Fibroblast of lung (primary cell): ENCODE measurements at regions not wholly inside any gene's neighbourhood (a gene's known extent, or its start where the extent isn't known, plus 50 kb on each side); places are given as distances from the start of the nearest gene placed in this dataset.

Experiments
- DNase-seq, 2 donors: peaks; one replicate each; pipeline versions ENCODE4 v3.0.0 to v3.0.0-alpha.2; 2010; ENCODE audit warnings: low read depth in 2 of 2
- H2AFZ ChIP-seq: 2 replicates; pipeline ENCODE4 v1.5.1; 2012; ENCODE audit warnings: low read length, control low read depth, inconsistent platforms
- H3K27ac ChIP-seq: 2 replicates; pipeline ENCODE4 v1.5.1; 2011; ENCODE audit warnings: low read length, control low read depth; ENCODE audit not compliant: insufficient read depth
- H3K27me3 ChIP-seq: 2 replicates; pipeline ENCODE4 v1.5.1; 2011; ENCODE audit warnings: mild to moderate bottlenecking, low read length; ENCODE audit not compliant: control insufficient read depth, insufficient read depth
- H3K36me3 ChIP-seq: 2 replicates; pipeline ENCODE4 v1.5.1; 2011; ENCODE audit warnings: low read length; ENCODE audit not compliant: control insufficient read depth, insufficient read depth
- H3K4me1 ChIP-seq: 2 replicates; pipeline ENCODE4 v1.5.1; 2011; ENCODE audit warnings: low read length; ENCODE audit not compliant: control insufficient read depth, insufficient read depth; ENCODE audit errors: extremely low read depth
- H3K4me2 ChIP-seq: 2 replicates; pipeline ENCODE4 v1.5.1; 2011; ENCODE audit warnings: low read length, control low read depth; ENCODE audit not compliant: insufficient read depth; ENCODE audit errors: extremely low read depth
- H3K4me3 ChIP-seq, 4 experiments: fragments of 200-600 bp in 1 of 4; sonication (generic) in 1 of 4; replicated peaks in 1 of 4; 2 replicates each; pipeline ENCODE4 v1.5.1; 2011 to 2016; ENCODE audit warnings: low read length in 4 of 4, low read depth in 3 of 4, mild to moderate bottlenecking in 3 of 4, control low read depth in 2 of 4, inconsistent platforms in 1 of 4, mixed read lengths in 1 of 4; ENCODE audit not compliant: insufficient read depth in 1 of 4; ENCODE audit errors: control extremely low read depth in 1 of 4
- H3K79me2 ChIP-seq: 2 replicates; pipeline ENCODE4 v1.5.1; 2012; ENCODE audit warnings: mild to moderate bottlenecking, low read length, inconsistent platforms; ENCODE audit not compliant: control insufficient read depth, insufficient read depth
- H3K9ac ChIP-seq: 2 replicates; pipeline ENCODE4 v1.5.1; 2011; ENCODE audit warnings: mild to moderate bottlenecking, low read length, control low read depth; ENCODE audit not compliant: insufficient read depth
- H3K9me3 ChIP-seq: 2 replicates; pipeline ENCODE4 v1.5.1; 2012; ENCODE audit warnings: low read depth, low read length; ENCODE audit not compliant: control insufficient read depth, insufficient read depth
- H4K20me1 ChIP-seq: 2 replicates; pipeline ENCODE4 v1.5.1; 2011; ENCODE audit warnings: low read length; ENCODE audit not compliant: control insufficient read depth, insufficient read depth; ENCODE audit errors: extremely low read depth
- EZH2 ChIP-seq: IDR thresholded peaks from 2 replicates; pipeline ENCODE4 v1.5.1; 2012; ENCODE audit warnings: low read length, control low read depth, mild to moderate bottlenecking; ENCODE audit errors: missing control alignments
- TF ChIP-seq, protein P1 (sequence below), 2 donors: IDR thresholded peaks in 1 of 2; conservative IDR thresholded peaks in 1 of 2; 1 replicate in 1 of 2; 2 replicates in 1 of 2; pipeline ENCODE4 v1.5.1; 2011 to 2012; ENCODE audit warnings: low read length in 2 of 2, control low read depth in 1 of 2, inconsistent platforms in 1 of 2, low read depth in 1 of 2, mild to moderate bottlenecking in 1 of 2

DNA sequence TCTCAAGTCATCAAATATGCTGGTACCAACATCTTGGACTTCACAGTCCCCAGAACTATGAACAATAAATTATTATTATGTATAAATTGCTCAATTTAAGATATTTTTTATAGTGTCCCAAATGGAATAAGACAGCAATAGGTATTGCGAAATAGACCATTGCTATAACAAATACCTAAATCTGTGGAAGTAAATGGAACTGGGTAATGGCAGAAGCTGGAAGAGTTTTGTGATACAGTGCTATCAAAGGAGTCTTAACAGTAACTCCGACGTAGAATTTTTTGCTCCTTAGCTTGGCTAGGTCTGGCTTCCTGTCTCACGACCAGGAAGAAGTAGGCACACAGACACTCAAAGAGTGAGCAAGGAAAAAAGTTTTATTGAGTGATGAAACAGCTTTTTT, 1791.5 kb downstream of the PLA2G4A start:
- no peaks in the 10 kb centered on the region for H4K20me1 ChIP-seq
- no peaks in the 10 kb centered on the region for H3K9me3 ChIP-seq
- no peak for DNase-seq
- H3K27me3 ChIP-seq, result no peaks in the 10 kb centered on the region
- H2AFZ ChIP-seq, result no peak overlapping the region
- H3K4me2 ChIP-seq, result no peak overlapping the region
- no peaks in the 10 kb centered on the region for H3K36me3 ChIP-seq
- TF ChIP-seq EZH2, result no peak
- TF ChIP-seq, protein P1, sequence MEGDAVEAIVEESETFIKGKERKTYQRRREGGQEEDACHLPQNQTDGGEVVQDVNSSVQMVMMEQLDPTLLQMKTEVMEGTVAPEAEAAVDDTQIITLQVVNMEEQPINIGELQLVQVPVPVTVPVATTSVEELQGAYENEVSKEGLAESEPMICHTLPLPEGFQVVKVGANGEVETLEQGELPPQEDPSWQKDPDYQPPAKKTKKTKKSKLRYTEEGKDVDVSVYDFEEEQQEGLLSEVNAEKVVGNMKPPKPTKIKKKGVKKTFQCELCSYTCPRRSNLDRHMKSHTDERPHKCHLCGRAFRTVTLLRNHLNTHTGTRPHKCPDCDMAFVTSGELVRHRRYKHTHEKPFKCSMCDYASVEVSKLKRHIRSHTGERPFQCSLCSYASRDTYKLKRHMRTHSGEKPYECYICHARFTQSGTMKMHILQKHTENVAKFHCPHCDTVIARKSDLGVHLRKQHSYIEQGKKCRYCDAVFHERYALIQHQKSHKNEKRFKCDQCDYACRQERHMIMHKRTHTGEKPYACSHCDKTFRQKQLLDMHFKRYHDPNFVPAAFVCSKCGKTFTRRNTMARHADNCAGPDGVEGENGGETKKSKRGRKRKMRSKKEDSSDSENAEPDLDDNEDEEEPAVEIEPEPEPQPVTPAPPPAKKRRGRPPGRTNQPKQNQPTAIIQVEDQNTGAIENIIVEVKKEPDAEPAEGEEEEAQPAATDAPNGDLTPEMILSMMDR (conservative IDR thresholded peaks at IDR 0.05 in 1 of 2, IDR thresholded peaks at IDR 0.05 in 1 of 2; ENCODE audit: low read depth in 1 of 2, low read length in 2 of 2), result no peak
- H3K4me3 ChIP-seq, result no peak overlapping the region
- no peak overlapping the region for H3K9ac ChIP-seq
- no peaks in the 10 kb centered on the region for H3K79me2 ChIP-seq
- H3K27ac ChIP-seq, result no peak overlapping the region
- no peaks in the 10 kb centered on the region for H3K4me1 ChIP-seq

DNA sequence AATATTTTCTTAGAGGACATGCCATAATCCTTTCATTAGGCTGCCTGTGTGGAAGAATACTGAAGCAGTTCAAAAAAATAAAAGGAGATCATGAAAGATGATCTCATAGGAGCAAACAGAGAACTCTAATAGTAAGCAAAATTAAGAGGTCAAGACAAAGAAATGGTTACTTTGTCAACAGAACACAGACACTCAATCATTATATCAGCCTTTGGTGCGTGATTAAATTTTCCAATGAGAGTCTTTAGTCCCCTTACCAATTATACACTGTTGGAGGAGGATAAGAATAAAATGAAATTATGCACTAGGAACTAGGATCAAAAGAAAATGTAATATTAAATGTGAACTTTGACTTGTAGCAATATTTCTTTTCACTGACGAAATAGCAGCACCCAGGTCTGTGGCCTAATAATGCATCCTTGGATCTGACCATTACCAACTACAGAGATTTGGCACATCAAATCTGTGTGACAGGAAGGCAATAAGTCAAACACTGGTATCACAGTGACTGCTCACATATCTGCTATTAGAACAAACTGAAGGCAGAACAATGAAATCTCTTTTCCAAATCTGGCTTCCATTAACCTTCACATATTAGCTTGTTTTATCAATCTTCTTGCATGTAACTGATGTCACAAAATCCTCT, 1812.9 kb downstream of the PLA2G4A start:
- no peaks in the 10 kb centered on the region for H3K27me3 ChIP-seq
- no peaks in the 10 kb centered on the region for H3K4me1 ChIP-seq
- H3K9me3 ChIP-seq, result no peaks in the 10 kb centered on the region
- no peaks in the 10 kb centered on the region for H3K36me3 ChIP-seq
- no peaks in the 10 kb centered on the region for H3K79me2 ChIP-seq
- H2AFZ ChIP-seq, result no peak overlapping the region
- TF ChIP-seq, protein P1 (conservative IDR thresholded peaks at IDR 0.05 in 1 of 2, IDR thresholded peaks at IDR 0.05 in 1 of 2; ENCODE audit: low read depth in 1 of 2, low read length in 2 of 2), result no peak
- H3K4me3 ChIP-seq, result no peak overlapping the region
- no peaks in the 10 kb centered on the region for H4K20me1 ChIP-seq
- H3K9ac ChIP-seq, result no peak overlapping the region
- H3K4me2 ChIP-seq, result no peak overlapping the region
- no peak for DNase-seq
- H3K27ac ChIP-seq, result no peak overlapping the region

DNA sequence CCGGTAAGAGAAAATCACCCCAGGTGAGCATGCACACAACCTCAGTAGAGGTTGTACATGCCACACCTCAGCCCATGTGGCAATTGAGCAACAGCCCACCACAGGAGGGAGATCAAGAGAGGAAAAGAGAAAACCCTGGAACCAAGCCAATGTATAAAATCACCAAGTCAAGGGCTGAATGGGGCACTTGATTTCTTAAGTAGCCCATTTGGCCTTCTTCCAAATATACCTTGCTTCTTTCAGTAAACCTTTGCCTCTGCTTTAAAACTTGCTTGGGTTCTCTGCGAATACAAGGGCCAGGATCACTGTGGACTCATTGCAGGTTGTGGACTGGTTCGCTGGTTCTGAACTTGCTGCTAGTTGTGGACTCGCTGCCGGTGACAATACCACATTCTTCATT, 1814.0 kb downstream of the PLA2G4A start:
- H4K20me1 ChIP-seq, result no peaks in the 10 kb centered on the region
- H3K27me3 ChIP-seq, result no peaks in the 10 kb centered on the region
- H3K4me2 ChIP-seq, result no peak overlapping the region
- H3K27ac ChIP-seq, result no peak overlapping the region
- H3K9ac ChIP-seq, result no peak overlapping the region
- H3K4me3 ChIP-seq, result no peak overlapping the region
- no peaks in the 10 kb centered on the region for H3K9me3 ChIP-seq
- DNase-seq, result no peak
- H3K79me2 ChIP-seq, result no peaks in the 10 kb centered on the region
- H3K4me1 ChIP-seq, result no peaks in the 10 kb centered on the region
- H3K36me3 ChIP-seq, result no peaks in the 10 kb centered on the region
- TF ChIP-seq EZH2, result no peak
- TF ChIP-seq, protein P1 (conservative IDR thresholded peaks at IDR 0.05 in 1 of 2, IDR thresholded peaks at IDR 0.05 in 1 of 2; ENCODE audit: low read depth in 1 of 2, low read length in 2 of 2), result no peak
- H2AFZ ChIP-seq, result no peak overlapping the region
